ENCODE measurements at regions not wholly inside any gene's neighbourhood (a gene's known extent, or its start where the extent isn't known, plus 50 kb on each side); places are given as distances from the start of the nearest gene placed in this dataset.

DNA sequence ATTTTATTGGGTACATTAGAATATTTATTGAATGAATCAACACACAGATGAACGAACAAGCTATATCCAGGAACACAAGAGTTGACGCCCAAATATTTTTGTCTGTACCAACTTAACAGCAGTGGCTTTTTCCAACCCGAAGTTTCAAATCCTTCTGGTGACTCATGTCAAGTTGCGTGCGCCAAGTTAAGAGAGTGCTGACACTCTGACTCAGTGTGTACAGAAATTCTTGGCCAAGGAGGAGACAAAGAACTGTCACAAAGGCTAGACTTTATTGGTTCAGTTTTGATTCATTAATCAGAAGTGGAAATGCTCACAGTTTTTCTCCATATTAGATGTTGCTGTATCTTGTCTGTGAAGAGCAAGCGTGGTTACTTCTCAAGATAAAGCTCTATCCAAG, 59.6 kb upstream of the TSC22D2 start:
- Histone ChIP-seq H2AFZ (ENCODE audit: low read depth, low read length, severe bottlenecking) (no peak overlapping the region), H3K27me3 (ENCODE audit: low read length) (no peaks in the 10 kb centered on the region), H3K27ac (ENCODE audit: low read depth, low read length) (no peak overlapping the region), H3K9me2 (replicated peaks; ENCODE audit: insufficient read depth, low read length) (no peaks in the 10 kb centered on the region), H3K9ac (ENCODE audit: low read length) (no peak overlapping the region), H4K20me1 (ENCODE audit: low read depth, low read length) (no peaks in the 10 kb centered on the region), H3K9me3 (ENCODE audit: insufficient read depth, low read length) (no peaks in the 10 kb centered on the region), H3K4me2 (ENCODE audit: low read depth, low read length, poor library complexity, severe bottlenecking) (no peak overlapping the region), H3K36me3 (ENCODE audit: low read length) (no peaks in the 10 kb centered on the region), H3K4me3 (ENCODE audit: insufficient read depth, low read length, poor library complexity, severe bottlenecking) (no peak overlapping the region), H3F3A (ENCODE audit: insufficient read depth) (no peaks in the 10 kb centered on the region), H3K79me2 (ENCODE audit: insufficient read depth, low read length) (no peaks in the 10 kb centered on the region)
- TF ChIP-seq CTCF (IDR thresholded peaks at IDR 0.05; ENCODE audit: insufficient read depth, low read length, poor library complexity, severe bottlenecking) = no peak

DNA sequence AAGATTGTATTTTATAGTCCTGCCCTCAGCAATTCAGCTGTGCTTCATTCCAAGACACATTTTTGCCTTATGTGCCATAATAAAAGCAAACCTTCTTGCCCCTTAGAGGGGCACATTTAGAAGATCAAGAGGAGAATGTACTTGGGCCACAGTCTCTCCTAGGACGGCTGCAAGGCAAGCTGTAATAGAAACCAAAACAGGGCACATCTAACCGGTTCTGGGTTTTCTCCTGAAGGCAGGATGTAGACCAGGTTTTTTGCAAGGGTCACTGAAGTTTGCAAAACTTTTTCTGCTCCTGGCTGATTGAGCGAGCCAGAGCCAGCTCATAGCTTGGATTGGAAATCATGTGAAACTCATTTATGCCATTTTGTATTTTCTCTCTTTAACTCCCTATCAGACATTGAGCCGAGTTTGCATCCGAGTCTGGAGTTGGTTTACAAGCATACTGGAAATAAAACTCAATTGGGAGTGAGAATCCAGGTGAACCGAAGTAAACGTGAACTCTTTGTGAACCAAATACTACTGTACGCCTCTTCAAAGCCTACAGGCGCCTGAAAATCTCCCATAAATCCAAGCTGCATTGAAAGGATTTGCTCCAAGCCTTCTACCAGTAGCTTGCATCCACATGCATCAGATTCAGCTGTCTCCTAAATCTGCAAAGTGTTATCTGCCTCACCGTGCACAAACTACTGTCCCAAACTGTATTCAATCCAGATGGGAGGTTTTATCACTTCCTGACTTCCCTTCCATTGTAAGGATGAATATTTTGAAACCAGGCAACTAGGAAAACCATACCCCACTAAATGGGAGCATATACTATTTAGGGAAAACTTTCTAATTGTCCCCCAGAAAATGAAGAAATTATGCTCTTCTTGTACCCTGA, 60.9 kb upstream of the TSC22D2 start:
- Histone ChIP-seq H3K27ac (ENCODE audit: low read depth, low read length) (no peak overlapping the region), H3K79me2 (ENCODE audit: insufficient read depth, low read length) (no peaks in the 10 kb centered on the region), H3K4me2 (ENCODE audit: low read depth, low read length, poor library complexity, severe bottlenecking) (no peak overlapping the region), H3K9me2 (replicated peaks; ENCODE audit: insufficient read depth, low read length) (no peaks in the 10 kb centered on the region), H3F3A (ENCODE audit: insufficient read depth) (no peaks in the 10 kb centered on the region), H3K9ac (ENCODE audit: low read length) (no peak overlapping the region), H3K27me3 (ENCODE audit: low read length) (no peaks in the 10 kb centered on the region), H3K36me3 (ENCODE audit: low read length) (no peaks in the 10 kb centered on the region), H4K20me1 (ENCODE audit: low read depth, low read length) (no peaks in the 10 kb centered on the region), H2AFZ (ENCODE audit: low read depth, low read length, severe bottlenecking) (no peak overlapping the region), H3K9me3 (ENCODE audit: insufficient read depth, low read length) (no peaks in the 10 kb centered on the region), H3K4me3 (ENCODE audit: insufficient read depth, low read length, poor library complexity, severe bottlenecking) (no peak overlapping the region)
- no peak for TF ChIP-seq EZH2phosphoT487 (conservative IDR thresholded peaks at IDR 0.05; ENCODE audit: low read length)
- no peak for TF ChIP-seq CTCF (IDR thresholded peaks at IDR 0.05; ENCODE audit: insufficient read depth, low read length, poor library complexity, severe bottlenecking)

- Histone ChIP-seq H3K9me2 (replicated peaks; ENCODE audit: insufficient read depth, low read length) (no peaks in the 10 kb centered on the region), H3K9ac (ENCODE audit: low read length) (no peak overlapping the region), H3K4me2 (ENCODE audit: low read depth, low read length, poor library complexity, severe bottlenecking) (no peak overlapping the region), H4K20me1 (ENCODE audit: low read depth, low read length) (no peaks in the 10 kb centered on the region), H3K27ac (ENCODE audit: low read depth, low read length) (no peak overlapping the region), H2AFZ (ENCODE audit: low read depth, low read length, severe bottlenecking) (no peak overlapping the region), H3K4me3 (ENCODE audit: insufficient read depth, low read length, poor library complexity, severe bottlenecking) (no peak overlapping the region), H3F3A (ENCODE audit: insufficient read depth) (no peaks in the 10 kb centered on the region), H3K27me3 (ENCODE audit: low read length) (no peaks in the 10 kb centered on the region), H3K79me2 (ENCODE audit: insufficient read depth, low read length) (no peaks in the 10 kb centered on the region), H3K9me3 (ENCODE audit: insufficient read depth, low read length) (no peaks in the 10 kb centered on the region), H3K36me3 (ENCODE audit: low read length) (no peaks in the 10 kb centered on the region)
- TF ChIP-seq EZH2phosphoT487 (conservative IDR thresholded peaks at IDR 0.05; ENCODE audit: low read length) (no peak), CTCF (IDR thresholded peaks at IDR 0.05; ENCODE audit: insufficient read depth, low read length, poor library complexity, severe bottlenecking) (no peak)
Measured at GRCh38 chr3:150346266-150346665, 61.8 kb upstream of the TSC22D2 start.
